Astrocyte of the hippocampus (primary cell): ENCODE measurements at regions not wholly inside any gene's neighbourhood (a gene's known extent, or its start where the extent isn't known, plus 50 kb on each side); places are given as distances from the start of the nearest gene placed in this dataset.

ENCODE experiments used
- DNase-seq: peaks from one replicate; pipeline ENCODE4 v3.0.0; 2011; ENCODE audit warnings: low read depth, low spot score

DNA sequence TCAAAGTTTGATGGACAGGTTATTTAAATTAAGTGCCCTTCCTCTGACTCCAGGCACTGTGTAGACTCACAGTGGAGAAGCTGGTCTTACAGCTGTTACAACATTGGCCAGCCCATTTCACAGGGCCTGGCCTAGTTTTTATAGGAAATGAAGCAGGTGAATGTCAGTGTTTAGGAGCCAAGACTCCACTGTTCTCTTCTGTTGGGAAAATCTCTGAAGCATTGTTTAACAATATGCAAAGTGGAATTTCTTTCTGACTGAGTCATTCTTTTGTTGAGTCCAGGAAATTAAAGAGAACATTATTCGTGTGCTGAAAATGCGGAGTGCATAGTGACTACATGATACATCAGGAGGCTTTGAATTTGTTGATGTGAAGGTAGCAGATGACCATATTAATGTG is 64.7 kb downstream of the ARRDC4 start:
- peak; percentile 82 for DNase-seq

DNA sequence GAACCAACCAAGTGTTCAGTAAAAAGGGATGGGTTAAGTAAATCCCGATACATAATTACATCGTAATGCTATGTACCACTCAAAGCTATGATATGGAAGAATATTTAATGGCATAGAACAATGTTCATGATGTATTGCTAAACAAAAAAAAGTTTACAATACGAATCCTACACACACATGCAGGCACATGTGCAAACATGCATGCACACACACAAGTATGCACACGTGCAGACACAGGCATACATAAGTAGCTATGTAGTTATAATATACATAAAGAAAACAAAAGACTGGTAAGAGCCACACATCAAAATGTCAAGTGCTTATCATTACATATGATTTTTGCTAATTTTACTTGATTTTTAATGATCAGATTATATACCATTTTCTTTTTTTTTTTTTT is 74.2 kb downstream of the ARRDC4 start:
- DNase-seq, result no peak

DNA sequence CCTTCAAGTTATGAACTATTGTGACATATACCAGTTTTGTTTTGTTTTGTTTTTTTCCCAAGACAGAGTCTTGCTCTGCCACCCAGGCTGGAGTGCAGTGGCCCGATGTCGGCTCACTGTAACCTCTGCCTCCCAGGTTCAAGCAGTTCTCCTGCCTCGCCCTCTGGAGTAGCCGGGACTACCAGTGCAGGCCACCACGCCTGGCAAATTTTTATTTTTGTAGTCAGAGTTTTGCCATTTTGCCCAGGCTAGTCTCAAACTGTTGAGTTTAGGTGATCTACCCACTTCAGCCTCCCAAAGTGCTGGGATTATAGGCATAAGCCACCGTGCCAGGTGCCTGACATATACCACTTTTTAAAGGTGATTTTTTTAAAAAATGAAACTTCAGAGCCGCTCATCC is 74.6 kb downstream of the ARRDC4 start:
- DNase-seq, result no peak

DNA sequence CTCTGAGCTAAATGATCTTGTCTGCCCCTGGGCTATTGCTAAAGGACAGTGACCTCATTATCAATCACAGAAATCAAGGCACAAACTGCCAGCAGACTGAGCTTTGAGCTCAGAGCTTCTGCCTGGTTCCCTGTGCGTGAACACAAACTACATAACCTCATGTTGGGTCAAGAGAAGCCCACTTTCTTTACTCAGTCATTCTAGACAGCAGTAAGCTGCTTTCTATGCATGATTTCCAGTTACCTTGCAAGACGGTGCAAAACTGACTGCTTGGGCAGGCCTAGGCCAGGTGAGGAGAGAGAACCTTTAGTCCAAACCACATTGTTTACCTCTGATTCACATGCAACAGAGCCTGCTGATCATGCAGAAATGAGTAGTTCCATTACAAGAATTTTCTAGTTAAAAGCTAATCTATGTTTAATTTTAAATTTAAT is 75.1 kb downstream of the ARRDC4 start:
- no peak for DNase-seq

DNA sequence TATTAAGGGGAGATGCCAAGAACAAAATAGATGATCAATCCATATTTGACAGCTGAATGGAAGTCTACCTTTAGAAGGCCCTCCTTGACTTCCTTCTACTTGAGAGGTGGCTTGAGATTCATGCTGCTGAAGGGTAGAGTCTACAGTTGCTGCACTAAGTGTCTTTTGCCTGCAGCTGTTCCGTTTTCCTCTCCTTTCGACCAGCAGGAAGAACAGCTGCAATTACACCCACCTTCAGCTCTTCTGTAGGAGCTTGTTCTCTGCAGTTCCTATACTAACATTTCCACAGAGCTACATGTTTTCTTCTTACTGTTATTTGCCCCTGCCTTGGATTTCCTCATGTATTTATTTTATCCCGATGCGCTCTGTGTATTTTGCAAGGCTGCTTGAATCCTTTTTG is 79.1 kb downstream of the ARRDC4 start:
- DNase-seq, result no peak

DNA sequence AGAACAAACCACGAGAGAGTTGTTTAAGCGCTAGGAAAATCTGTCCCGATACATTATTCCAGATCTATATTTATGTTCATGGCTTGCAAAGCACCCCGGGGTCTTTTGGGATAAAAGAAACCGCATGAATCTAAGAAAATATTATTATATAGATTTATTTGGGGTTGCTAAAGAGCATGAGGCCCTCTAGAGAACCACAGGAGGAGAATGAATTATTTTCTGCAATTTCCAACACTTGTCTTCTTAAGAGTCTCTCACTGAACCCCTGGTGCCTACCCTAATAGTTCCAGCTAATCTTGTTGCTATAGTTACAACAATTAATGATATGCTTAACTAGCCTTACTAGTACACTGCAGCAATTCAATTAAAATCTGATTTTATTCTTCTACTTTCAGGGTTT is 79.6 kb downstream of the ARRDC4 start:
- no peak for DNase-seq

DNA sequence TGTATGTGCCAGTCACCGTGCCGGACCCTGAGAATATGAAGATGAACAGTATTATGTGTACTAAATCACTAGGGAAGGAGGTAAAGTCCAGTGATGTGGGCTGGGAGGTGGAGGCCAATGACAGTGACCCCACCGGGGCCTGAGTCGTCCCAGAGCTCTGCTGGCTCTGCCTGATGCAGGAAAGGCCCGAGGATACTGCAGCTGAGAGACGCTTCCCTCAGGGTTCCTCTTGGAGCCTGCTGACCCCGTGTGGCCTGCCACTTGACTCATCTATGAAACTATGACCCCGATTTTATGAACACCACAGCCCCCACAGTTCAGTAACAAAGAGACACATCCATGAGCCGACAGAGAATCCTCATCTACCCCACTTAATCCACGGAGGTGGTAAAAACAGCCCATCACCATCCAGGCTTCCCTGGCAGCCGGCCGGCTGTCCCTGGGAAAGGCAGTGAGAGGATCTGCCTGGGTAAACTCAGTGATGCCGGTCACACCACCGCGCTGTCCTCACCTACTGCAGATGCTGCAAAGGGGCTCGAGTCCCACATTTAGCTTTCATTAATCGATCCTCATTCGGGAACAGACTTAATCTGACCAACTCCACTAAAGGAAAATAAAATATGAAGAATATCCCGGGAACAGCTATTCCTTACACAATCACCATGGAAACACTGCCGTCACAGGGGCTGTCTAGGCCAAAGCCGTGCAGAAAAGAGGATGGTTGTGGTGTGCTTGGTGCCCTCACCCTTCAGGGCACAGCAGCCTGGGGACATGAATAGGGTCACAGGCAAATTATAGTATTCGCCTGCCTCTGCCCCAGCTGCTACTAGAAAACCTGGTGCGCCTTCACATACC is 82.9 kb downstream of the ARRDC4 start:
- no peak for DNase-seq

DNA sequence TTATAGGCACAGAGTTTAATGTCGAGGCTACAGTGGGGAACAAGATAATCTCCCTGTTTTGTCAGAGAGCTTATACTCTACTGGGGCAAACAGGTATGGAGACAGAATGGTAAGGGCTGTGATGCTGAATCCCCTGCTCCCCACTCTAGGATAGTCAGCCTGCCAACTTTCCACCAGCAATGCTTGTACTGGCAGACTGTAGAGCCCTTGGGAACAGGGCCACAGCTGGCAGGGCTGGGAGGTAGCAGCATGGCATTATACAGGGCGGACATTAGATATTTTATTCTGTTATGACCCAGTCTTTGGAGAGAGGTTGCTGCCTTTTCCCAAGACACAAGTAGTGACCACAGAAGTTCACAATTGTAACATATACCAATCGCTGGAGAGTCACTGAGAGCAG is 91.2 kb downstream of the ARRDC4 start:
- no peak for DNase-seq

DNA sequence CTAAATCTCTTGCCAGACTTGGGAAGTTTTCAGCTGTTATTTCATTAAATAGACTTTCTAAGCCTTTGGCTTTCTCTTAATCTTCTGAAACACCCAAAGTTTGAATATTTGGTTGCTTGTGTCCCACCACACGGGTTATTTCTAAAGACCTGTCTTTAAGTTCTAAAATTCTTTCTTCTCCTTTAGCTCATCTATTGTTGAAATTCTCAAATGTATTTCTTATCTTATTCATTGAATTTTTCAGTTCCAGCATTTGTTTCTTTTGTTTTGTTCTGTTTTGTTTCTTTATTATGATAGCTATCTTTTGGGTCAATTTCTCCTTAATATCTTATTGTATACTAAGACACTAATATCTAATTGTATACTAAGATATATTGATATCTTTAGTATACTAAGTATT is 97.0 kb downstream of the ARRDC4 start:
- no peak for DNase-seq

DNA sequence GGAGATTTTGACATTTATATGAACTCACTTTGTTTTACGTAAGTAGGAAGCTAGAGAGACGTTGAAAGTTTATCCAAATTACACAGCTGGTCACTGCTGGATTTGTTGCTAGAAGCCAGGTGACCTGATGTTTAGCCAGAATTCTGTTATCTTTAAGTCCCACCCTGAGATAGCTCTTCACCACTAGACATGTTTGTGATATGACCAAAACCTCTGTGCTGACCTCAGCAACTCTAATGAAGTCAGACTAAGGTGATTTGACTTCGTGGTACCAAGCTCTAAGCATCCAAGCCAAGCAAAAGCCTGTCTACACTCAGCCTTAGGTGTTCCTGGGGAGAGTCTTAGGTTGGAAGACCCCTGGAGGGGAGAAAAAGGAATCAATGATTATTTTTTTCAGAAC is 102.4 kb downstream of the ARRDC4 start:
- DNase-seq, result no peak

DNA sequence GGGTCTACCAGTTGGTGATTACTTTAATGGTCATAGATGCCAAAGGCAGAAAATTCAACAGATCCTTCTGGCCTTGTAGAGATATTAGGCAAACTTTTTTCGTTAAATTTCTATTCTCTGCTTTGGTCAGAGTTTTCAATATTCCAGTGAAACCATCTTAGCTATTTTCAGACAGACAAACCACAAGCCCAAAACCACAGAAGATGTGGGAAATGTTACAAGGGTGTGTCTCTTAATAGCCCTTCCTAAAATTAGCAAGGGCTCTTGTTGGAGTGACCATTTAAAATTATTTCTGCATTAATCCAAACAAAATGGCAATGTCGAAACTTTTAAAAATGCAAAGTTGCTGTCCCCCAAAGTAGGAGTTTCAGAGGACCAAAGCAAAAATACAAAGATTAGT is 102.8 kb downstream of the ARRDC4 start:
- DNase-seq, result no peak

DNA sequence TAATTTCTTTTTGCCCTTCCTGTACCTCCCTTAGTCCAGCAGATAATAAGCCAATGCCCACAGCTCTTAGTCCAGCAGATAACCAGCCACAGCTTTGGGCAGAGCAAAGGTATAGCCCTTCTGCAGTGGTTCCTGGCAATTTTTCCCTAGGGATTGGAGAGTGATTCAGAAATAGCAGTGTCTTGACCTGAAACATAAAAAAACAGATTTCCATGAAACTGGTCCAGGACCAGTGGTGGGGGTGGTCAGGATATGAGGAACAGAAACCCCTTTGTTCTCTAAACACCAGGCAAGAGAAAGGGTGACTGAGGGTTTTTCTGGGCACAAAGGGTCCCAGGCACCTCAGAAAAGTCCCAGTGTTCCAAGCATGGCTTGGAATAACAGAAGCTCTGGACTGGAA is 103.4 kb downstream of the ARRDC4 start:
- no peak for DNase-seq

DNA sequence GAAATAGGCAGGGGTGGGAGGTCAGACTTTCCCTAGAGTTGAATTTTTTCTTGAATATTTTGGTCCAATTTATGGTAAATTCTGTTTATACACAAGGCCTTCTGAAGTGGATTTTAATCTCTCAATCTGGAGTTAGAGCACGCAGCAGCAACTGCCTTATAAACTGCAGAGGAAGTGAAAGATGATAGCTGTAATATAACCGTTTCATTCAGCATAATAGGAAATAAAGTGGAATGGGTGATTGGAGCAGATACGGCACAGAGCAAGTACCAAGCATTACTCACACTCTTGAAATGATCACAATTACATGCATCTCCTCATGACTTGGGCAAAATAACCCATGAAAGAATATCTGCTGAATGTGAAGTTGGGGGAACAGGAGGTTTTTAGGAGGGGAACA is 106.8 kb downstream of the ARRDC4 start:
- DNase-seq, result no peak

DNA sequence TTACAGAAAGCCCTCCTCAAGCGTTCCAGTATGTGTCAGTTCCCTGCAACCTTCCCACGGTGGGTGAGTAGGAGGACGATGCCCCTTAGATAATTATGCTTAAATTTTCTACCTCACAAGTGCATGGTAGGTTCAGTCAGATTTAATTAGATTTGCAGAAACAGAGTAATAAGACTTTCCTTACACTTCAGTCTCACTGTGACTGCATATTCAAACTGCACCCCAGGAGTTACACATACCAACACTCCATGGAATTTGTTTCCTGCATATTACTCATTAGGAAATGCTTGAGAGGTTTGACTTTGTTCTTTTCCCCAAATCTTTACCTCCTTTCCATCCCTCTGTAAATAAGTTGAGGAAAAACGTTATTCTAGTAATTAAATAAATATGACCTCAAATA is 108.8 kb downstream of the ARRDC4 start:
- peak; percentile 14 for DNase-seq

DNA sequence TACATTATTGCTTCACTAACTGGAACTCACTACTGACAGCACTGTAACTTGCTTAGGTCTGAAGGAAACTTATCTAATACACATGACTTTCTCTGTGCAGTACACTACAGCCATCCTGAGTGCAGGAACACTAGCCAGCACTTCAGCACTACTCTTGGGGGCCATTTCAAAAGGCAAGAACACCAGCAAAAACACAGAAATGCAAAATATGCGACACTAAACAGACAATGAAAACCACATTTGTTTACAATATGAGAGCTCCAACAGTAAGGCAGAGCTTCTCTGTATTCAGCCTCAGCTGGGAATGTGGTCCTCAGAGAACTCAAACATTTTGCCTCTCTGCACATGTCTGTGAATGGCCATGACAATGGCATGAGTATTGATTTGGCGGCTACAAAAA is 109.6 kb downstream of the ARRDC4 start:
- peak; percentile 38 for DNase-seq

DNA sequence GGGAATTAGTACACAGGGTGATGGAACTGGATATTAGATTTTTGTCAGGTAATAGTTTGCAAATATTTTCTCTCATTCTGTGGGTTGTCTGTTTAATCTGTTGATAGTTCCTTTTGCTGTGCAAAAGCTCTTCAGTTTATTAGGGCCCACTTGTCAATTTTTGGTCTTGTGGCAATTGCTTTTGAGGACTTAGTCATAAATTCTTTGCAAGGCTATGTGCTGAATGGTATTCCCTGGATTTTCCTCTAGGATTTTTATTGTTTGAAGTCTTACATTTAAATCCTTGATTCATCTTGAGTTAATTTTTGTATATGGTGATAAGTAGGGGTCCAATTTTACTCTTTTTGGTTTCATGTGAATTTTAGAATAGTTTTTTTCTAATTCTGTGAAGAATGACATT is 111.3 kb downstream of the ARRDC4 start:
- no peak for DNase-seq

DNA sequence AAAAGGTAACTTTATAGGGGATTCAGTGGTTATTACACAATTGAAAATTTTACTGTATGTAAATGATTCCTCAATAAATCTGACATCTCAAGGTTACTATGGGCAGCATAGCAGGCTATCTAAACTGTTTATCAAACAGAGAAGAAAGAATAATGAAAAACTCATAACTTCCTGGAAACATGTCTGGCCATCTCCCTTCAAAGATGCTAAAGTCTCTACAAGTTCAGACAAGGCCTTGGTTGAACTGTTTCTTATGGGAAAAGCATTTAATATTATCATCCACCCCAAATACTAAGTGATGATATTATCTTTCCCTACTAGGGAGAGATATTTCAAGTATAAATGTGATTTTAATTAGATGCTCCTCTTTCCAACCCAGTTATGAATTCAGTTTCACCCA is 114.9 kb downstream of the ARRDC4 start:
- no peak for DNase-seq

DNA sequence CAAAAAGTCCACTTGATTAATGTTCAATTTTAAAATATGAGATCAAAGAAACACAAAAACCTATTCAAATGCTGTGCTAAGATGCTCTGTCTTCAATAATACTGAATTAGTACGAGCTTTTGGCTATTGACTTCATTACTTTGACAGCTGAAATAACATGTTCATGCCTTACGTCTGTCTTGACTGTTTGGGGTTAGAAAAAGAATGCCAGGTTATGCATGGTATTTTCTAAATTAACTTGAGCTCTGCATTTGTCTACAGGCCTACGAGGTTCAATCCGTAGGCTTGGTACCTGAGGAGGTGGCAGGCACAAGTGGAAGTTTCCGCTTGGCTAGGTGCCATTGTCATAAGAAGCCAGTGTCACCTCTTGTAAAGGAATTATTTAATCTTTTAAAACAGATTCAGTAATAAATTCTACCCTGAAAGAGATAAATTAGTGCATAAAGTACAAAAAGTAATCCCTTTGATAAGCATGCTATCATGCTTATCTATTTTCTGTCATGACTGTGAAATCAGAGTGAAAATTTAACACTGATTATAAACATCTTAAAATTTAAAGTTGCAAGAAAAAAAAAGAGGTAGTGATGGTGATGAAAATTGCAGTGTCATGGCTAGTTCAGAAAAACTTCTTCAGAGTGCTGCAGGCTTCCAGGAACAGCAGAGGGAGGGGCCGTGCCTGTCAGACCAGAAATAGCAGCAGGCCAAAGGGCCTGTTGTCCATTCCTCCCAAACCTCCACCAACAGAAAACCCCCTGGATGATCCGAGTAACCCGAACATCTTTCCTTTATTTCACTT is 115.7 kb downstream of the ARRDC4 start:
- DNase-seq, result peak; percentile 54

DNA sequence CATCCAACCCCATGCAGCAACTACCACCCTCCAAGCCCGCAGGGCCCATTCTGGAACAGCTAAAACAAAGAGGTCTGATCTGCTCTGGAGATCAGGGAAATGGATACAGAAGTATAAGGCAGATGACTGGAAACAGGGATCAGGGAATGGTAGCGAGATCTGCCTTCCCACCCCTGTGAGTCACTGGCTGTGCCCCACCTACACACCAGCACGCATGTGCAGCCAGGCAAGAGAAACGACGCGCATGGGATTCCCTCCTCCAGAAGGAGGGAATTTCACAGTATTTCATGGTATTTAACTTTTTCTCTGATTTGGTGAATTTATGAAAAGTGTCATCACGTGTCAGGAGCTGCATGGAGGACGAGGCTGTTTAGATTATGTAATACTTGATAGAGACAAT is 116.7 kb downstream of the ARRDC4 start:
- no peak for DNase-seq

DNA sequence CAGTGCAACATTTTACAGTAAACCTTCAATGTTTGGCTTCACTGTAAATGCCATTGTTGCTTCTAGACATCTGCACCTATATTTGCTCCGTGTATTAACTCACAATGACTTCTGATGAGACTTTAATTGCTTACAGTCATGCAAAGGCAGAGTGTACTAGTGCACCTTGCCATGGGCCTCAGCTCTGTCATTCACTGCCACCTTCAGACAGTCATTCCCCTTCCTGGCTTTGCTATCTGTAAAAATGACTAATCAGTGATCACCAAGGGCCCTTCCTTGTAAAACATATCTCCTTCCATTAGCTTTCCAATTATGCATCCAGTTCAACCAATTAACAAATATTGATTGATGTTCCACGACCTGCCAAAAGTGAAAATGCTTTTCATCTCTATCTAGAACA is 120.3 kb downstream of the ARRDC4 start:
- no peak for DNase-seq

DNA sequence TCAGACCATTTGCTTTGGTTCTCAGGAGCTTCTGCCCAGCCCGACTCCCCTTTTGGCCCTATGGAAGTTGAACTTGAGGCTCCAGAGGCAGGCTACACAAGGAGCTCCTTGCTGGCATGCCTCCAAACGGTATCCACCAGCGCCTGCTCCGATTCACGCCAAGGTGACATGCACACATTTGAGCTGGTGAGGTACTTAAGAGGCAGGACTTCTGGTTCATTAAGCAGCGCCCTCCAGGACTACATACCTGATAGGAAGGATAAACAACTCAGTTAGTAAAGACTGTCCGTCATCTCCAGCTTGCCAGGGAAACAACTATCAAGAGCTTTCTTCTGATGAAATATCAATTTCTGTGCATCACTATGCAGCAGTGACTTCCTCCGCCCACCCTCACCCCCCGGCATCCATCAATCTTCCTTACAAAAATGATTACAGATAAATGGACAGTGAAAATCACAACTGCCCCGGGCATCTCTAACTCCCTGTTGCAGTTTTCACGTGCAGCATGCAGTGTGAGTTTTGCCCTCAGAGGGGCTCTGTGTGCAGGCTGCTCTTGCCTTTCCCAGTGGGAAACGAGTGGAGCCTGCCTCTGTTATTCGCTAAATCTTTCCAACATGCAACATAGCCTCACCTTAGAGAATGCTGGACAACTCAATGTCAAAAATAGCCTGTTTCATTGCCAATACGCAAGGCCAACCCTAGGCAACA is 122.9 kb downstream of the ARRDC4 start:
- peak; percentile 8 for DNase-seq

DNA sequence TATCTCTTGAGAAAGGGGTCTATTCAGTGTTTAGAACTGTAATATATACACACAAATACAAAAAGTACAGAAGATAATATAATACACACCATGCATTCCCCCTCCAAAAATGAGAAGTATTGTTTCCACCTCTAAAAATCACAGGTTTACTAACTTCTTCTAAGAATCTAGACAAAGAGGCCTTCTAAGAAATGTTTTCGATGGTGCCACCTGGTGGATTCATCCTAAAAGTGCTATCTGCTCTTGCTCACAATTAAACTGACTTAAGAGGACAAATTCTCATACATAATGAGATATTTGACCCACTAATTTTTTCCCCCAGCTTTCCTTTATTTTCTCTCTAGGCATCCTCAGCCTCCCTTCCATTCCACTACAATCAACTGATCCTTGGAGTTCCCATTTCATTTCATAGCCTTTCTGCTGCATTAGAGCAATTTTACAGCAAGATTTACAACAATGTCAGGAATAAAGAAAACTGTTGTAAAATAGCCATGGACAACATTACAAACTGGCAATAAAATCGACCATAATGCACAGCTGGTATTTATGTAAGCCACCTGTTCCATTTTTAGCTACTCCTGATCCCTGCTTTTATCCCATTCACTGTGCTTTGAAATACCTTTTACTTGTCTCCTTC is 124.6 kb downstream of the ARRDC4 start:
- peak; percentile 82 for DNase-seq
